T-helper 22 cell (primary cell): ENCODE measurements at regions not wholly inside any gene's neighbourhood (a gene's known extent, or its start where the extent isn't known, plus 50 kb on each side); places are given as distances from the start of the nearest gene placed in this dataset.
"Not testable (repeated sequence)": the region's sequence is repeated elsewhere in the genome, so short reads cannot be mapped to it uniquely, and the experiment has no call there.

Experiments used
- DNase-seq: peaks from one replicate; pipeline ENCODE4 v3.0.0-alpha.2; 2020; ENCODE audit warnings: low read depth

GRCh38 chr9:113705306-113705927 is 170.7 kb upstream of the ZNF618 start:
- DNase-seq: no peak

GRCh38 chr9:113705928-113706519 is 170.1 kb upstream of the ZNF618 start:
- no peak for DNase-seq

GRCh38 chr9:113707953-113708695 is 168.0 kb upstream of the ZNF618 start:
- no peak for DNase-seq

GRCh38 chr9:113708821-113709713 is 167.0 kb upstream of the ZNF618 start:
- DNase-seq: no peak

GRCh38 chr9:113709721-113710120 is 166.4 kb upstream of the ZNF618 start:
- DNase-seq: no peak

- no peak for DNase-seq
Measured at GRCh38 chr9:113711251-113711650, 164.9 kb upstream of the ZNF618 start.

GRCh38 chr9:113712053-113712452 is 164.1 kb upstream of the ZNF618 start:
- no peak for DNase-seq

- no peak for DNase-seq
Measured at GRCh38 chr9:113715086-113715485, 161.0 kb upstream of the ZNF618 start.

GRCh38 chr9:113719919-113720318 is 156.2 kb upstream of the ZNF618 start:
- no peak for DNase-seq

- DNase-seq: no peak
Measured at GRCh38 chr9:113720495-113720894, 155.6 kb upstream of the ZNF618 start.

- DNase-seq: no peak
Measured at GRCh38 chr9:113721856-113722255, 154.3 kb upstream of the ZNF618 start.

- DNase-seq: no peak
Measured at GRCh38 chr9:113724202-113724601, 151.9 kb upstream of the ZNF618 start.

- DNase-seq: no peak
Measured at GRCh38 chr9:113728989-113729388, 147.1 kb upstream of the ZNF618 start.

GRCh38 chr9:113734826-113735225 is 141.3 kb upstream of the ZNF618 start:
- no peak for DNase-seq

GRCh38 chr9:113737517-113738271 is 138.4 kb upstream of the ZNF618 start:
- DNase-seq: no peak

- no peak for DNase-seq
Measured at GRCh38 chr9:113738496-113738892, 137.6 kb upstream of the ZNF618 start.

GRCh38 chr9:113738893-113739604 is 137.1 kb upstream of the ZNF618 start:
- no peak for DNase-seq

- not testable (repeated sequence) for DNase-seq
Measured at GRCh38 chr9:113739605-113740507, 136.3 kb upstream of the ZNF618 start.

GRCh38 chr9:113740508-113741500 is 135.3 kb upstream of the ZNF618 start:
- DNase-seq: not testable (repeated sequence)
